Left kidney (tissue), 1 donor: ENCODE measurements at regions not wholly inside any gene's neighbourhood (a gene's known extent, or its start where the extent isn't known, plus 50 kb on each side); places are given as distances from the start of the nearest gene placed in this dataset.

Experiments
- DNase-seq: peaks from one replicate; pipeline ENCODE4 v3.0.0-alpha.2; 2013

DNA sequence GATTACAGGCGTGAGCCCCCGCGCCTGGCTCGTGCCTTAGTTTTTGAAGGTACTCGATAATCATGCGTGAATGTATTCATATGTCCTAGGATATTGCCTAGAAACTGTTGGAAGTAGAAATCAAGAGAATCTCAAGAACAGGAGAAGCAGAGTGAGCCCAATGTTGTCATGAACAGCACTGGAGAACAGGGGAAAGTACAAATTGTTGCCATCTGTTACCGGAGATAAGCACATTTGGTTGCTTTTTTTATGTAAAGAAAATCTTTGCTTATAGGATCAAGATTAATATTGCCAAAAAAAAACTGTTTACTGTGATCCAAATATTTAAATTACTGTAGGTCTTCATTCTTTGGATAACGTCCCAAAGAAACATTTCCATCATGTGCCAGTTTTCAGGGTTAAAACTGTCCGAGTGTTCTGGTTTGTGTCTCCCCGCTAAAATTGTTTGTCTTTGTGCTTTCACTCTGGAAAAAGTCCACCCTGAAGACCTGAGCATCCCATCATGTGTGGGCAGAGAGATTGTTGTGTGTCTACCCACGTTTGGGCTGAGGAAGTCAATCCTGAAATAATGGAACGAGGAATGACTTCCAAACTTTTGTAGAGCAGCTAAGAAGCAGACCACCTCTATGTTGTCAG is 95.7 kb upstream of the CELF2 start:
- no peak for DNase-seq

DNA sequence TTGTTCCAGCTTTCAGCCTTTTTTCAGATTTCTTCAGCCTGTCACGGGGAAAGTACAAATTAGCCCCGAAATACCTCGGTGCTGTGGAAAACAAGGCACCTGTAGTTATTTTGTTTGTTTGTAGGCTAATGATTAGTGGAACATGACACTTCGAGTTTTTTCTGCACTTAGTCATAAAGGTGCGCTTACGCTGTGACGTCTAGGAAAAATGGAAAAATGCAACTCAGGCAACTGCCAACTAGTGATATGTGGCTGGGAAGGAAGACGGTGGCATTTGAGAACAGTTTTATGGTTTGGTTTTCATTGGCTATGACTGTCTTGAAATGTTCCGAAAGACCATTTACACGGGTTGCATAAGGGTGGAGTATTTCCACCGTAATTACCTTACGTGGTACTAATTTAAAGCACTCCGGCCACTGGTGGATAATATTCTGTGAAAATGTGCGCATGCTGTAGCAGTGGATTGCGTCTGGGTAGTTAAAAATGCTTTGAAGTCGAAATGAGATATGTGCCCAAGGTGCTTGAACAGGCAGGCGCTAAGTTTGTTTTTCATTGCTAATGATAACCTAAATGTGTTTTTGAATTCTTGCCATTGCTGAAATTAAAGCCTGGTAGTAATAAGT is 94.5 kb upstream of the CELF2 start:
- DNase-seq: no peak

- DNase-seq: no peak
These were observed 92.0 kb upstream of the CELF2 start for GRCh38 chr10:10925667-10926066.

DNA sequence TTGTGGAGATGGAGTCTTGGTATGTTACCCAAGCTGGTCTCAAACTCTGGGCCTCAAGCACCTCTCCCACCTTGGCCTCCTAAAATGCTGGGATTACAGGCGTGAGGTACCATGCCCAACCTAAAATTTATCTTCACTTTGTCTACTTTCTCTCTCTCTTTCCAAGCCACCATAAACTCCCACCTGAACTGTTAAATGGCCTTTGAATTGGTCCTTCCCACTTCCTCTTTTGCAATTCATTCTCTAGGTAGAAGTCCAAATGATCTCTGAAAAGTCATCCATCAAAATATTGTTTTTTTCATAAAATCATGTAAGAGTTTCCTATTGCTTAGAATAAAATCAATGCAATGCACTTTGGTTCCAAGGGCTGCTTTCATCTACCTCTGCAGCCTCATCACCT is 90.1 kb upstream of the CELF2 start:
- no peak for DNase-seq

- no peak for DNase-seq
These were observed 86.5 kb upstream of the CELF2 start for GRCh38 chr10:10930979-10931743.

DNA sequence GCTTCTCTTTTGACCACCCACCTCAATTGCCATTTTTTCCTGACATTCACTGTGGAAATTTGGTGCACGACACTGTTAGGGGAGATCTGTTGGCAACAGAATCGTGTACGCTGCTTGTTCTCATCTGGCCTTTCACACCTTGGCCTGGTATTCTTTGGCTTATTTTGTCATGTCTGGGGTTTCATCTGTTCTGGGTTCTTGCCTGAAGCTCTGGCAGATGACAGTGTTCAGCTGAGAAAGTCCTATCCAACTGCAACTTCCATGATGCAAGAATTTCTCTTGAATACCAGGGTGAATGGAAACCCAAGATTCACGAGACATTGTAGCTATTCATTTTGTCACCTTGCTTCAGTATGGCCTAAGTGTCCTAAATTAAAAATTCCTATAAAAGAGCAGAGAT is 82.6 kb upstream of the CELF2 start:
- no peak for DNase-seq

DNA sequence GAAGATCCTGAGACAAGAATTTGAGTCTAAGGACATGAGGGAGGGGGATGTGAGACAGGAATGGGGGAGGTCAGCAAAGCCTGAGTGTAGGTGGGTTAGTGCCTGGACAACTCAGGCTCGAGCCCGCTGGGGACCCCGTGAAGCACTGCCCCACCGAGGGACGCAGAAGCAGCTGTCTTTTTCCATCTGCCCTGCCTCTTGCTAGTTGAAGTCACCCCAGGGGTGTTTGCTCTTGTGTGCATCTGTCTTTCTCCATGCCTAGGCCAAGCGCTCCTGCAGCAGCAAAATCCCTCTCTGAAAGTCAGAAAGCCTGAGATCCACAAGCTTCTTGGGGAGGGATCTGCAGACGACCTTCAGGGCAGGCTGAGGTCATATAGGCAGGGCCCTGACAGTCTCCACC is 79.0 kb upstream of the CELF2 start:
- no peak for DNase-seq

- no peak for DNase-seq
These were observed 76.4 kb upstream of the CELF2 start for GRCh38 chr10:10941127-10941730.

DNA sequence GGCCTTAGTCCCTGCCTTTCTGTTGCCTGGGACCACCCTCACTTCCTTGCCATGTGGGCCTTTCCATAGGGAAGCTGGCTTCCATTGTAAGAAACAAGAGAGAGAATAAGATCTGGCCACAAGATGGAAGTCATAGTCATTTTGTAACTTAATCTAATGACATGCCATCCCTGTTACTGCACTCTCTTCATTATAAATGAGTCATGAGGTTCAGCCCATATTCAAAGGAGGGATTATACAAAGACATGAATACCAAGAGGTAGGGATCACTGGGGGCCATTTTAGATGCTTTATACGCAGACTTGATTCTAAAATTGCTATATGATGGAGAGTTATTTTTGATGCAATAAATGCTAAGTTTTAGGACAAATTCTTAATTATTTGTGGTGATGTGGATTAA is 75.2 kb upstream of the CELF2 start:
- no peak for DNase-seq

DNA sequence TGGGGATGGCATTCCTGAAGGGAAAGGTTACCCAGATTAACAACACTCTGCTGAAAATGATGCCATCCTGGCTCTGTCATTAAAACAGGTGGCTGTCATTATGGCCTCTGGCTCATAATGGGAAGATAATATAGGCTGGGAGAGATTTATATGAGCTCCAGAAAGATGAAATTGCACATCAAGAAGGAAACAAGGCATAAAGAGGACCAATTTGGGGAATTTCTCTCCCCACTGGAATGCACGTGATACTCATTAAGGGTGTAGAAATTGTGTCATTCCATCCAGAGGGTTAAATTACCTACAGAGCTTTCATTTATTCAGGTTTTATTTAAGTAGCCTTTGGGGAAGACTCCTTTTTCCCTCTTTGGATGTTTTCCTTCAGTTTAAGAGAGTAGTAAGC is 71.6 kb upstream of the CELF2 start:
- DNase-seq: no peak

GRCh38 chr10:10946801-10947200 is 70.9 kb upstream of the CELF2 start:
- DNase-seq: no peak

GRCh38 chr10:10951675-10952074 is 66.0 kb upstream of the CELF2 start:
- DNase-seq: no peak

GRCh38 chr10:10952800-10953199 is 64.9 kb upstream of the CELF2 start:
- no peak for DNase-seq

- DNase-seq: no peak
These were observed 60.8 kb upstream of the CELF2 start for GRCh38 chr10:10956681-10957542.

DNA sequence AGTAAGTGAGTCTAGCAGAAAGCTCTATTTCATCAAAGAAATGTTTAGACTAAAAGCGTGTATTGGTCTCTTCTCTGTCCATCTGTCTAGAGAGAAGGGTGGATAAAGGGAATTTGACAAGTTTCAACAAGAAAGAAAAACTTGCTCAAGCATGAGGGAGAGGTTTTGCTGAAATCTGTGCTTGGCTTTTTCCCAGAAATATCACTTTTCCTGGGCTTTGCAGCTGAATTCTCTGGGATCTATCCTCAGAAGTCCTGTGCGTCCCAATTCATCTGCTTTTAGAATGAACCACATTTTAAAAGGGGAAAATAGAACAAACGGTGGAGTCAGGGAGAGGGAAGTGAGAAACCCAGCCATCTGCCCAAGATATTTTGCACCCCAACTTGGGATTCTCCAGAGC is 59.6 kb upstream of the CELF2 start:
- DNase-seq: no peak

DNA sequence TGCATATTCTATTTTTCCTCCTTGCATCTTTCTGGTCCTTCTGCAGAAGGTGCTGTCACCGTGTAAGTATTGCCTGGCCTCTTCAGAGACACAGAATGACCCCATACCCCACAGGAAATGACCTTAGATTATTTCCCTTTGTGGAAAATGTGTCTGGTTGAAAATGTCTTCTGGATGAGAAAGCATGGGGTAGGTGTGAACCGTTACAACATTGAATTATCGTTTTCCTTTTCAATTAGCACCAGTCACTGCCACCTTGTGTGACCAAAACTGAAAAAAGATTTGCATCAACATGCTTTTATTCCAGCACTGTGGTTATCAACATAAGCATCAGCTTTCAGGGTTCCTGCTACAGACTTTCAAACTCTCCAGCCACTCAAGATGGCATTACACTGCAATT is 58.0 kb upstream of the CELF2 start:
- no peak for DNase-seq

GRCh38 chr10:10960534-10960933 is 57.1 kb upstream of the CELF2 start:
- no peak for DNase-seq

DNA sequence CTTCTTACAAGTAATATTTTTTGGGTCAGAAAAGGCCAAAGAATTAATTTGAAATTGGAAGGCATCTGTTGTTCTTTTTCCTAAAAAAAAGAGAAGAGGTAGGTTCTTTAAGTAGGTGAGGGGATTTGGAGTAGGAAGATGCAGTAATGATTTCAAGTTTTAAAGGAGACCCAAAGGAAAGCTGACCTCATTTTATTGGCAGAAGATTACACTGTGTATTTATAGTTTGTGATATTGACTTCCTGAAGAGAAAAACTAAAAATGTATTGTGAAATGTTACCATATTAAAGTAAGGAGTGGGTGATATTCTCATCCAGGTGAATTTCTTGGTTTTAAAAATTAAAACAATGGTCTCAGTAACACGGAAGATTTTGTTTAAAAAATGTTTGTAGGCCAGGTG is 56.6 kb upstream of the CELF2 start:
- DNase-seq: no peak

GRCh38 chr10:10967029-10967428 is 50.6 kb upstream of the CELF2 start:
- DNase-seq: no peak

GRCh38 chr10:10967581-10968256 is 50.0 kb upstream of the CELF2 start:
- no peak for DNase-seq
